WERI-Rb-1 (cell line): ENCODE measurements at regions not wholly inside any gene's neighbourhood (a gene's known extent, or its start where the extent isn't known, plus 50 kb on each side); places are given as distances from the start of the nearest gene placed in this dataset.
A peak's percentile ranks its signal among the peaks of the same experiment; 100 is the strongest.

Experiments used
- DNase-seq: peaks from one replicate; pipeline ENCODE4 v3.0.0-alpha.2; 2020
- H3K27ac ChIP-seq: fragments of 250-450 bp; sonication (Bioruptor Pico); 2 replicates; pipeline ENCODE4 v1.5.1; 2020; ENCODE audit warnings: mild to moderate bottlenecking, moderate library complexity
- H3K27me3 ChIP-seq: fragments of 250-450 bp; sonication (Bioruptor Pico); 2 replicates; pipeline ENCODE4 v1.5.1; 2021; ENCODE audit warnings: mild to moderate bottlenecking, low read depth, moderate library complexity; ENCODE audit not compliant: insufficient read depth, severe bottlenecking
- H3K36me3 ChIP-seq: fragments of 250-450 bp; sonication (Bioruptor Pico); 2 replicates; pipeline ENCODE4 v1.5.1; 2020; ENCODE audit warnings: mild to moderate bottlenecking, moderate library complexity
- H3K4me3 ChIP-seq: 2 replicates; pipeline ENCODE4 v1.5.1; 2011; ENCODE audit warnings: low read depth, mild to moderate bottlenecking, control low read depth, low read length
- H3K9me3 ChIP-seq: fragments of 250-450 bp; sonication (Bioruptor Pico); 2 replicates; pipeline ENCODE4 v1.5.1; 2021; ENCODE audit warnings: mild to moderate bottlenecking, moderate library complexity; ENCODE audit not compliant: severe bottlenecking
- TF ChIP-seq, protein P1 (sequence below): IDR thresholded peaks from 2 replicates; pipeline ENCODE4 v1.5.1; 2011; ENCODE audit warnings: low read depth, mild to moderate bottlenecking, control low read depth, inconsistent platforms, low read length

DNA sequence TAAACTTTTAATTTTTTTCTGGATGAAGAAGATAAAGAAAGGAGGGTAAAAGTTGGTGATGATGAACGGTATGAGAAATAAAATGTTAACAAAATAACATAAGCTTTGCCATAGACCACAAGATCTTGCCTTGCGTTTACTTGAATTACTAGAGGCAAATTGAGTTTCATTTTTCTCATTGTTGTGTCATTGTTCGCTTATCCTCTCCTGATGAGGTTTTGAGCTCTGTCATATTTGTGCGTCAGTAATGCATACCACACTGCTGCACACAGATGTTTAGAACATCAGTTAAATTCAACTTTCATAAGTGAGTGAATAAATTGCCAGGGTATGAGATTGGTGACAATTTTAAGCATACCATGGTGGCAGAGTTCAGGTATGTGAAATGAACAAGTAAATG lies 843.6 kb downstream of the SUCLG1 start:
- Histone ChIP-seq H3K4me3 (no peak overlapping the region), H3K36me3 (no peaks in the 10 kb centered on the region), H3K27me3 (no peaks in the 10 kb centered on the region), H3K9me3 (no peaks in the 10 kb centered on the region), H3K27ac (no peak overlapping the region)
- TF ChIP-seq, protein P1, sequence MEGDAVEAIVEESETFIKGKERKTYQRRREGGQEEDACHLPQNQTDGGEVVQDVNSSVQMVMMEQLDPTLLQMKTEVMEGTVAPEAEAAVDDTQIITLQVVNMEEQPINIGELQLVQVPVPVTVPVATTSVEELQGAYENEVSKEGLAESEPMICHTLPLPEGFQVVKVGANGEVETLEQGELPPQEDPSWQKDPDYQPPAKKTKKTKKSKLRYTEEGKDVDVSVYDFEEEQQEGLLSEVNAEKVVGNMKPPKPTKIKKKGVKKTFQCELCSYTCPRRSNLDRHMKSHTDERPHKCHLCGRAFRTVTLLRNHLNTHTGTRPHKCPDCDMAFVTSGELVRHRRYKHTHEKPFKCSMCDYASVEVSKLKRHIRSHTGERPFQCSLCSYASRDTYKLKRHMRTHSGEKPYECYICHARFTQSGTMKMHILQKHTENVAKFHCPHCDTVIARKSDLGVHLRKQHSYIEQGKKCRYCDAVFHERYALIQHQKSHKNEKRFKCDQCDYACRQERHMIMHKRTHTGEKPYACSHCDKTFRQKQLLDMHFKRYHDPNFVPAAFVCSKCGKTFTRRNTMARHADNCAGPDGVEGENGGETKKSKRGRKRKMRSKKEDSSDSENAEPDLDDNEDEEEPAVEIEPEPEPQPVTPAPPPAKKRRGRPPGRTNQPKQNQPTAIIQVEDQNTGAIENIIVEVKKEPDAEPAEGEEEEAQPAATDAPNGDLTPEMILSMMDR, result no peak
- DNase-seq, result no peak

DNA sequence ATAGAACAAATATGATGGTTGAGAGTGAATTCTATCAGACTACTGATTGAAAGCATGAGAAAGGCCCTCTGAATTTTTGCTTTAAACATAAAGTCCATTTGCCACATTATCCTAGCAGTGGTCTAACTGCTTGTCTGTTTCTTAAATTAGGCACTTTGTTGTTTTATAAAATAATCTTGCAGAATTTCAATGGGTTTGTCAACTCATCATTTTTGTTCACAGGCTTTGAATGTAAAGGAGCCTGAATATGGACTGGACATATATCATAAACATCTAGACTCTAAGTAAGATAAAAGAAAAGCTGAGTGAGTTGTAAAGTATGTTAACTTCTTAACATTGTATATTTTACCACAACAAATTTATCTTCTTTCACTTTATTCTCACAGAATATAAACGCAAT lies 845.9 kb downstream of the SUCLG1 start:
- DNase-seq, result no peak
- TF ChIP-seq, protein P1, result no peak
- Histone ChIP-seq H3K9me3 (no peaks in the 10 kb centered on the region), H3K27ac (no peak overlapping the region), H3K36me3 (no peaks in the 10 kb centered on the region), H3K27me3 (no peaks in the 10 kb centered on the region), H3K4me3 (no peak overlapping the region)

GRCh38 chr2:83602753-83603152 lies 856.3 kb downstream of the SUCLG1 start:
- TF ChIP-seq, protein P1, result peak; percentile 79
- peak; percentile 31 for DNase-seq
- Histone ChIP-seq H3K9me3 (no peaks in the 10 kb centered on the region), H3K27ac (no peak overlapping the region), H3K4me3 (no peak overlapping the region), H3K36me3 (no peaks in the 10 kb centered on the region), H3K27me3 (no peaks in the 10 kb centered on the region)

- no peak overlapping the region for H3K27ac ChIP-seq
- H3K27me3 ChIP-seq, result no peaks in the 10 kb centered on the region
- H3K4me3 ChIP-seq, result no peak overlapping the region
- H3K9me3 ChIP-seq, result no peaks in the 10 kb centered on the region
- TF ChIP-seq, protein P1, result no peak
- DNase-seq, result peak; percentile 44
- no peaks in the 10 kb centered on the region for H3K36me3 ChIP-seq
These were observed 862.3 kb downstream of the SUCLG1 start for GRCh38 chr2:83596592-83597282.

- no peaks in the 10 kb centered on the region for H3K36me3 ChIP-seq
- no peaks in the 10 kb centered on the region for H3K9me3 ChIP-seq
- DNase-seq, result peak; percentile 13
- no peaks in the 10 kb centered on the region for H3K27me3 ChIP-seq
- H3K27ac ChIP-seq, result no peak overlapping the region
- TF ChIP-seq, protein P1, result no peak
- H3K4me3 ChIP-seq, result no peak overlapping the region
These were observed 863.2 kb downstream of the SUCLG1 start for GRCh38 chr2:83595926-83596325.
